ENCODE measurements at regions not wholly inside any gene's neighbourhood (a gene's known extent, or its start where the extent isn't known, plus 50 kb on each side); places are given as distances from the start of the nearest gene placed in this dataset.

DNA sequence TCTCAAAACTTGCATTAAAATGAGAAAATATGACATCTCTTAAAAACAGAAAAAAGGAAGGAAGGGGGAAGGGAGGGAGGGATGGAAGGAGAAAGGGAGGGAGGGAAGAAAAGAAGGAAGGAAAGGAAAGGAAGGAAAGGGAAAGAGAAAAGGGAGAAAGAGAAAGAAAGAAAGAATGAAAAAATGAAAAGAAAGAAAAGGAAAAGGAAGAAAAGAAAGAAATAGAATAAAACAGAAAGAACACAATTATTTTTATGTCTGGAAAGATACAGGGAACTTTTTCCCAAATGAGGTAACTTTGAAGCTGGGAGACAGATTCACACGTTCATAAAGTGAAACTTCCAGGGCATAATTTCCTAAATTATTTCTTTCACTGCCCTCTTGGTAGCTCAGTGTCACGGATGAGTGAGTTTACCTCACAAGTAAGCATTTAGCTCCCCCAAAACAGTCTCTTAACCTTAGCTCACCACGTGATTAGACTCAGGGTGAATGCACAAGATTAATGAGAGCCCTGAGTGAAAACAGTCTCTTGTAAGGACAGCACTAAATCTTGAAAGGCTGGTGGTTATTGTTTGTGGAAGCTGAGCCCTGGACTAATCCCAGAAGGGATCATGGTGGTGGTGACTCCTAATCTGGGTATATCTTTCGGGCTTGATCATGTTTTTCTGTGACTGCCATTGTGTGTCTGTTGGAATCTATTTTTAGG is 74.1 kb upstream of the HDAC9 start:
- TF ChIP-seq BHLHE40 (IDR thresholded peaks at IDR 0.05; ENCODE audit: borderline replicate concordance) (no peak), SUZ12 (IDR thresholded peaks at IDR 0.05) (no peak), LEF1 (IDR thresholded peaks at IDR 0.05; ENCODE audit: borderline replicate concordance) (no peak), SP1 (IDR thresholded peaks at IDR 0.05) (no peak), FOXM1 (IDR thresholded peaks at IDR 0.05; ENCODE audit: borderline replicate concordance) (no peak), CTBP1 (IDR thresholded peaks at IDR 0.05; ENCODE audit: borderline replicate concordance) (no peak), ZNF384 (IDR thresholded peaks at IDR 0.05) (no peak), TARDBP (IDR thresholded peaks at IDR 0.05) (no peak), NFRKB (IDR thresholded peaks at IDR 0.05) (no peak), FOXK2 (IDR thresholded peaks at IDR 0.05) (no peak), HDGF (IDR thresholded peaks at IDR 0.05; ENCODE audit: borderline replicate concordance) (no peak)
- TF ChIP-seq, protein P1, sequence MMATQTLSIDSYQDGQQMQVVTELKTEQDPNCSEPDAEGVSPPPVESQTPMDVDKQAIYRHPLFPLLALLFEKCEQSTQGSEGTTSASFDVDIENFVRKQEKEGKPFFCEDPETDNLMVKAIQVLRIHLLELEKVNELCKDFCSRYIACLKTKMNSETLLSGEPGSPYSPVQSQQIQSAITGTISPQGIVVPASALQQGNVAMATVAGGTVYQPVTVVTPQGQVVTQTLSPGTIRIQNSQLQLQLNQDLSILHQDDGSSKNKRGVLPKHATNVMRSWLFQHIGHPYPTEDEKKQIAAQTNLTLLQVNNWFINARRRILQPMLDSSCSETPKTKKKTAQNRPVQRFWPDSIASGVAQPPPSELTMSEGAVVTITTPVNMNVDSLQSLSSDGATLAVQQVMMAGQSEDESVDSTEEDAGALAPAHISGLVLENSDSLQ (IDR thresholded peaks at IDR 0.05) = peak; percentile 49; the same call in 1 of the 2 replicates
